ENCODE measurements at regions not wholly inside any gene's neighbourhood (a gene's known extent, or its start where the extent isn't known, plus 50 kb on each side); places are given as distances from the start of the nearest gene placed in this dataset.
"Not testable (repeated sequence)": the region's sequence is repeated elsewhere in the genome, so short reads cannot be mapped to it uniquely, and the experiment has no call there.

- DNase-seq (ENCODE audit: low spot score): no peak
These were observed 664.8 kb downstream of the STK39 start for GRCh38 chr2:167582619-167583018.

- no peak for DNase-seq (ENCODE audit: low spot score)
These were observed 665.3 kb downstream of the STK39 start for GRCh38 chr2:167581961-167582574.

DNA sequence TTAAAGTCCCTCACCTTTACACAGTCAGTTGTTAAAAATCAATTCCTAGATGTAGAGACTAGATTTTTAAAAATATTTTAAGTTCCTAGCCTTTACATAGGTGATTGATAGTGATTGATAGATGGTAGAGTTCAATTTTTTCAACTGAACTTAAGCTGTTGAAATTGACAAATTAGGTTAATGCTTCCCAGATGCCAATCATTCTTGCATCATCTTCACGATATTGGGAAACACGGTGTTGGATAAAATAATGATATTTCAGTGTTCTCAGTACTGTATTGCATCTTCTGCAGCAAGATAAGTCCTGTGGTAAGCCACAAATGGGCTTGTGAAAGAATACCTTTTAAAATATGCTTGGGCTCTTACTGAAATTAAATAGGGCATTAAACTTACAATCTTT, 667.6 kb downstream of the STK39 start:
- no peak for DNase-seq (ENCODE audit: low spot score)

DNA sequence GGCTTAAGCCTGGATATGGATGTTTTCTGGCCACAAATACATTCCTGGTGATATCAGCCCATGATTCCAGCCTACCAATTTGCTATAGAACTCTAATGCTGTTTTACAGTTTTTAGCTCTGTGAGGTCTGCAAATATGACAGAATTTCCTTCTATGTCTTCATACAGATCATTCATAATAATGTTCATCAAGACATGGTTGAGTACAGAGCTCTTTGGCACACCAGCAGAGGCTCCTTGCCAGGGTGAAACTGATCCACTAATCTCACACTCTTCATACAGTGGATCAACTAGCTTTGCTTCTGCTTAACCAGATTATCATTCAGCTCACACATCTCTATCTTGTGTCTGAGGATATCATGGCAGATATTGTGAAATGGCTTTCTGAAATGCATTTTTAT, 672.1 kb downstream of the STK39 start:
- no peak for DNase-seq (ENCODE audit: low spot score)

GRCh38 chr2:167572883-167573619, 674.3 kb downstream of the STK39 start:
- DNase-seq (ENCODE audit: low spot score): no peak

- no peak for DNase-seq (ENCODE audit: low spot score)
These were observed 677.0 kb downstream of the STK39 start for GRCh38 chr2:167570370-167570769.

GRCh38 chr2:167563885-167564619, 675.8 kb downstream of the XIRP2 start:
- not testable (repeated sequence) for DNase-seq (ENCODE audit: low spot score)

DNA sequence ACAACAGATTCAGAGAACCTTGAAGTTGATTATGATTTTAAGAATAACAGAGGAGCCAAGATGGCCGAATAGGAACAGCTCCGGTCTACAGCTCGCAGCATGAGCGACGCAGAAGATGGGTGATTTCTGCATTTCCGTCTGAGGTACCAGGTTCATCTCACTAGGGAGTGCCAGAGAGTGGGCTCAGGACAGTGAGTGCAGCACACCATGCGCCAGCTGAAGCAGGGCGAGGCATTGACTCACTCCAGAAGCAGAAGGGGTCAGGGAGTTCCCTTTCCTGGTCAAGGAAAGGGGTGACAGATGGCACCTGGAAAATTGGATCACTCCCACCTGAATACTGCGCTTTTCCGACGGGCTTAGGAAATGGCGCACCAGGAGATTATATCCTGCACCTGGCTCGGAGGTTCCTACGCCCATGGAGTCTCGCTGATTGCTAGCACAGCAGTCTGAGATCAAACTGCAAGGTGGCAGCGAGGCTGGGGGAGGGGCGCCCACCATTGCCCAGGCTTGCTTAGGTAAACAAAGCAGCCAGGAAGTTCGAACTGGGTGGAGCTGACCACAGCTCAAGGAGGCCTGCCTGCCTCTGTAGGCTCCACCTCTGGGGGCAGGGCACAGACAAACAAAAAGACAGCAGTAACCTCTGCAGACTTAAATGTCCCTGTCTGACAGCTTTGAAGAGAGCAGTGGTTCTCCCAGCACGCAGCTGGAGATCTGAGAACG, 670.2 kb downstream of the XIRP2 start:
- DNase-seq (ENCODE audit: low spot score): not testable (repeated sequence)

GRCh38 chr2:167555098-167555720, 666.9 kb downstream of the XIRP2 start:
- DNase-seq (ENCODE audit: low spot score): no peak

DNA sequence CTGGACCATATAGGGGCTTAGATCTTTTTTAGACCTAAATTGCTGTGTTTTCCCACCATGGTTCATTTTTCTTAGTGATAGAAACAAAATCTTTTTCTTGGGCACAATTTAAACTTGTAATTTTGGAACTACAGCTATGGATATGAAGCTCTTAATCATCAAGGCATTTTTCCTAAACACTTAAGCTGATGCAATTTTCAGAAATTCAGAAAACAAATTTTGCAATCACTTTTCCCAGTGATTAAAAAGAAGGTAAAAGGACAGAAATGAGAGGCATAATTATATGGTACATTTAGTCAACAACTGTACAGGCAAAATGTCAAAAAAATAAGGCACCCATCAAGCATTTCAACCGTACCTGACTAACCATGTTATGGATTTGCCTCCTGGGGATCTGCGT, 665.4 kb downstream of the XIRP2 start:
- no peak for DNase-seq (ENCODE audit: low spot score)

GRCh38 chr2:167551416-167551815, 663.1 kb downstream of the XIRP2 start:
- no peak for DNase-seq (ENCODE audit: low spot score)

DNA sequence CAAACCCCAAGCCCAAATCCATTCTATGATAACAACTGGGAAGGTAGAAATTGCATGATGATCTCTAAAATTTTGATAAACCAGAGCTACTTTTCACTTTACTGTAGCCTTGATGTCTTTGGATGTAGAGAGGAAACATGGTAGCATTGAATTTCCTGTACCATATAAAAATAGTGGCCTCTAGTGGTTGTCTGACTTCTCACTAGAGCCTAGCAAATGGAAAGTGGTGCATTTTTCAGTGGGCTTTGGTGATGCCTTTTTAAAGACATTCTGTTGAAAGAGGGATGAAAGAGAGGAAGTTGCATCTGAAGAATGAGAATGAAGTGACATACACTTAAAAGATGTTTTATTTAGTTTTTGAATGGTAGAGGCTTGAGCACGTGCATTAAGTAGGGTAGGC, 662.2 kb downstream of the XIRP2 start:
- no peak for DNase-seq (ENCODE audit: low spot score)

DNA sequence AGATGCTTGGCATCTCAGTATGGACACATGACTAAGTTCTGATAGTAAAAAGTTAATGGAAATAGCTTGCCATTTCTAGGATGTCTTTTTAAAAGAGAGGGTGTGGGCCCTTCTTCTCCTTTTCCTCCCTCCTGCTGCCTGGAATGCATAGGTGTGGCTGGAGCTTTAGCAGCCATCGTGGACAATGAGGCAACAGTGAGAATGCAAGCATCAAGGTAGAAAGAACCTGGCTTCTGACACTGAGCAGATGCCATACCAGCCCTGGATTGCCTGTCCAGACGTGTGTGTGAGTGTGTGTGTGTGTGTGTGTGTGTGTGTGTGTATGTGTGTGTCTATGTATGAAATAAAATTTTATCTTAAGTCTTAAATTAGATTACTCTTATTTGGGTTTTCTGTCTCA, 660.1 kb downstream of the XIRP2 start:
- no peak for DNase-seq (ENCODE audit: low spot score)

DNA sequence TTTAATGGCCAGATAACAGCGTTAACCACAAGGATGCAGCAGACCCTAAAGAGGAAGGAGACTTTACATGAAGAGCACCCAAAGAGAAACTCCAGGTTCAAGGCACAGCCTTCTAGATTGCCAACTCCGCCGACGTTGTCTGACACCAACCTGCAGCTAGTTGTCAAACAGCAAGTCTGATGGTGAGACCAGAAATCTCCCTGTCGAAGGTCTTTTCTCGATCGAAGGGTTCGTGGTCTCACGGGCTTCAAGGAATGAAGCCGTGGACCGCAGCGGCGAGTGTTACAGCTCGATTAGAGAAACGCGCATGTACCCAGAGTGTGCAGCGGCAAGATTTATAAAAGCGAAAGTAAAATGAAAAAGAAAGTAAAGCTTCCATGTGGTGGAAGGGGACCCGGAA, 656.3 kb downstream of the XIRP2 start:
- DNase-seq (ENCODE audit: low spot score): no peak

- DNase-seq (ENCODE audit: low spot score): no peak
These were observed 655.4 kb downstream of the XIRP2 start for GRCh38 chr2:167543721-167544120.

- DNase-seq (ENCODE audit: low spot score): no peak
These were observed 649.5 kb downstream of the XIRP2 start for GRCh38 chr2:167537743-167538142.

DNA sequence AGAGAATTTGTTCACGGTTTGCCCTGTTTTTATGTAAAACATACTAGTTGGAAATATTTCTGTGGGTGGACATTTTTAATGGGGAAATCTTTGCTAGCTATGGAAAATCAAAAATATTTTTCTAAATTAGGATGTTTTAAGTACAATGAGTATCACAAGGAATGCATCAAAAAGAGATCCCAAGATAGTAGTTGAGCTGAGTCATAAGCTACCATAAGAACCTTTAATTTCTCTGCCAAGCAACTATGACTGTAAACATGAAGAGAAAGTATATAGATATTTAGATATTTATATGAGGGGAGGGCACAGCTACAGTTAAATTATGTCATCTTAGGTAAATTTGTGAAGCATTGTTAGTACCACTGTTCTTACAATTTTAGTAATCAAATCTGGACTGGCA, 646.2 kb downstream of the XIRP2 start:
- no peak for DNase-seq (ENCODE audit: low spot score)

- no peak for DNase-seq (ENCODE audit: low spot score)
These were observed 636.5 kb downstream of the XIRP2 start for GRCh38 chr2:167524786-167525185.

DNA sequence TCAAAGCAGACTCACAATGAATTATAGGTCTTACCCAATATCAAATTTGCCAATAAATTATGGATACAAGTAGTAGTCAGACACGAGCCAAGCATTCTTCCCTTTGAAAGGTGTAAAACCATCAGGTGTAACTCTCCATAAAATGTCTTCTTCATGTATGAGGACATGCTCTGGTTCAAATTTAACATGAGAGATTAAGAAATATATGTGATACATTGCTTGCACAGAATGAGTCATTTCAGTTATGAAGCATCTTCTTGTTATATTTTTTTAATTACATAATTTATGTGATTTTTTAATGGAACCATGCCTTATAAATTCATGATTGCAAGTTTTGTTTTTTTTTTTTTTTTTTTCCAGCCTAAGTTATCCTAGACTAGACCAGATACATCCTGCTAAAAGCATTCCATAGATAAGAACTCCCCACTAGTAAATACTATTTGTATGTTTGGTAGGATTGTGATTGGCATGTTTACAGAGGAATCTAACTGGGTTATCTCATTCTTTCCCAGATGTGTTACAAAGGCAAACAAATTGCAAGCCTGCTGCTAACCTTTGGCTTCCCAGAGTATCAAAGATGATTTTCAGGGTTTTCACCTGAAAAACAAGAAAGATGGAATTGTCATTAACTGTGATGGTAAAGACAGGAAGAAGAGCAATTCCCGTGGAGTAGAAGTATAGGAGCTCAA, 621.9 kb downstream of the XIRP2 start:
- DNase-seq (ENCODE audit: low spot score): no peak

GRCh38 chr2:167509586-167509985, 621.3 kb downstream of the XIRP2 start:
- peak; percentile 2 for DNase-seq (ENCODE audit: low spot score)

DNA sequence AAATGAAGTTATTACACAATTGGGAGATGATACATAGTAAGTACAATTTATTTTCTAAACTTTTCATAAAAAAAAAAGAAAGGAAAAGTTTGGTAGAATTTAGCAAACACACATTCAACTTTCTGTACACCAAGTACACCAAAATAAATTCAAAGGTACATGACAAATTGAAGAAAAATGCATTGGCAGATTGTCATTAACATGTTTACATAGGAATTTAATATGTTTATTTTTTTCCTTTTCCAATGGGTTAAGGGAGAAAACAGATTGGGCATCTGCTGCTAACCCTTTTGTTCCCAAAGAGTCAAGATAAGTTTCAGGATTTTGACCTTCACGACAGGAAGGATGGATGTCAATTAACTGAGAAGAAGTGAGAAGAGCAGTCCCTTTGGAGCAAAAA, 620.4 kb downstream of the XIRP2 start:
- DNase-seq (ENCODE audit: low spot score): no peak

GRCh38 chr2:167506395-167506794, 618.1 kb downstream of the XIRP2 start:
- DNase-seq (ENCODE audit: low spot score): no peak

Data from AG08396 (cell line).